ENCODE measurements at regions not wholly inside any gene's neighbourhood (a gene's known extent, or its start where the extent isn't known, plus 50 kb on each side); places are given as distances from the start of the nearest gene placed in this dataset.

- no peak for DNase-seq (ENCODE audit: extremely low spot score, unreplicated experiment)
- H3K4me3 Mint-ChIP-seq = no peak overlapping the region
- H3K27ac Mint-ChIP-seq = no peak overlapping the region
- H3K36me3 Mint-ChIP-seq = no peaks in the 10 kb centered on the region
- H3K27me3 Mint-ChIP-seq = peaks cover 16% of the 10 kb centered on the region
- H3K9me3 Mint-ChIP-seq = peaks cover 30% of the 10 kb centered on the region
- no peaks in the 10 kb centered on the region for H3K4me1 Mint-ChIP-seq (ENCODE audit: unreplicated experiment)
- no peak for TF ChIP-seq CTCF (conservative IDR thresholded peaks at IDR 0.05)
These were observed 72.7 kb upstream of the CLPB start for GRCh38 chr11:72507050-72507449.

DNA sequence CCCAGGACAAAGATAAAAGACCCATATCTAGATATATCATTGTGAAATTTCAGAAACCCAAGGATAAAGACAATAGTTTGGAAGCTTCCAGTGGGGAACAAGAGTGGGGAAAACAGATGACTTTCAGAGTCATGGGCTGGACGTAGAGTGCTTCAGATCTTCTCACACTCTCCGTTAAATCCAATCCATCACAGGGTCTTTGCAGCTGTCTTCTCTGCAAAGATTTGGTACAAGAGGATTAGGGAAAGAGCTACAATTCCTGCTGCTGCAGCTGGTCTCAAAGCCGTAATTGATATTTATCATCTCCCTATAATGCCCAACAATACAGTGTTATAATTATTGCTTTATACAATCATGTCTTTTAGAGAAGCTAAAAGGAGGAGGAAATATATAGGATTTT, 63.4 kb upstream of the CLPB start:
- no peak for TF ChIP-seq CTCF (conservative IDR thresholded peaks at IDR 0.05)
- Mint-ChIP-seq H3K4me3 (no peak overlapping the region), H3K27me3 (peaks cover 4% of the 10 kb centered on the region), H3K4me1 (ENCODE audit: unreplicated experiment) (no peaks in the 10 kb centered on the region), H3K27ac (no peak overlapping the region), H3K36me3 (no peaks in the 10 kb centered on the region), H3K9me3 (peaks cover 6% of the 10 kb centered on the region)
- no peak for DNase-seq (ENCODE audit: extremely low spot score, unreplicated experiment)

GRCh38 chr11:72494109-72494429, 59.7 kb upstream of the CLPB start:
- no peak overlapping the region for H3K27ac Mint-ChIP-seq
- no peaks in the 10 kb centered on the region for H3K9me3 Mint-ChIP-seq
- no peaks in the 10 kb centered on the region for H3K4me1 Mint-ChIP-seq (ENCODE audit: unreplicated experiment)
- no peak for DNase-seq (ENCODE audit: extremely low spot score, unreplicated experiment)
- no peak for TF ChIP-seq CTCF (conservative IDR thresholded peaks at IDR 0.05)
- peaks cover 4% of the 10 kb centered on the region for H3K27me3 Mint-ChIP-seq
- no peak overlapping the region for H3K4me3 Mint-ChIP-seq
- no peaks in the 10 kb centered on the region for H3K36me3 Mint-ChIP-seq

GRCh38 chr11:72493426-72494108, 59.2 kb upstream of the CLPB start:
- no peaks in the 10 kb centered on the region for H3K4me1 Mint-ChIP-seq (ENCODE audit: unreplicated experiment)
- H3K27ac Mint-ChIP-seq = no peak overlapping the region
- H3K36me3 Mint-ChIP-seq = no peaks in the 10 kb centered on the region
- H3K9me3 Mint-ChIP-seq = no peaks in the 10 kb centered on the region
- no peak for TF ChIP-seq CTCF (conservative IDR thresholded peaks at IDR 0.05)
- no peaks in the 10 kb centered on the region for H3K27me3 Mint-ChIP-seq
- no peak overlapping the region for H3K4me3 Mint-ChIP-seq
- DNase-seq (ENCODE audit: extremely low spot score, unreplicated experiment) = no peak

DNA sequence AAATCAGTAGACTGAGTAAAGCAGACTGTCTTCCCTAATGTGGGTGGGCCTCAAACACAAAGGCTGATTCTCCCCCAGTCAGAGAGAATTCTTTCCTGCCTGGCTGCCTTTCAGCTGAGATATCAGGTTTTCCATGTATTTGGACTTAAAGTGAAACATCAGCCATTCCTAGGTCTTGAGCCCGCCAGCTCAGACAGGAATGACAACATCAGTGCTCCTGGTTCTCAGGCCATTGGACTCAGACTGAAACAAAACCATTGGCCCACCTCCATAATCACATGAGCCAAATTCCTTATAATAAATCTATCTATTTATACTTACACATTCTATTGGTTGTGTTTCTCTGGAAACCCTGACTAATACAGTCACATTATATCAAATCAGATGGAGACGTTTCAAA, 56.7 kb upstream of the CLPB start:
- Mint-ChIP-seq H3K4me1 (ENCODE audit: unreplicated experiment) (no peaks in the 10 kb centered on the region), H3K4me3 (no peak overlapping the region), H3K27me3 (no peaks in the 10 kb centered on the region), H3K27ac (no peak overlapping the region), H3K9me3 (no peaks in the 10 kb centered on the region), H3K36me3 (no peaks in the 10 kb centered on the region)
- DNase-seq (ENCODE audit: extremely low spot score, unreplicated experiment) = no peak
- TF ChIP-seq CTCF (conservative IDR thresholded peaks at IDR 0.05) = no peak
